IPS-20b (cell line): ENCODE measurements at regions not wholly inside any gene's neighbourhood (a gene's known extent, or its start where the extent isn't known, plus 50 kb on each side); places are given as distances from the start of the nearest gene placed in this dataset.

Experiments used
- H3K27ac ChIP-seq: one replicate; pipeline ENCODE4 v1.5.1; 2013; ENCODE audit warnings: low read length
- H3K27me3 ChIP-seq: 2 replicates; pipeline ENCODE4 v1.6.1; 2013; ENCODE audit warnings: mild to moderate bottlenecking, low read length, inconsistent platforms; ENCODE audit not compliant: insufficient read depth
- H3K36me3 ChIP-seq: 2 replicates; pipeline ENCODE4 v1.6.1; 2013; ENCODE audit warnings: low read depth, mild to moderate bottlenecking, inconsistent platforms, low read length, moderate library complexity; ENCODE audit not compliant: insufficient read depth
- H3K4me1 ChIP-seq: 2 replicates; pipeline ENCODE4 v1.6.1; 2013; ENCODE audit warnings: mild to moderate bottlenecking, control low read depth, inconsistent platforms, low read length, moderate library complexity; ENCODE audit not compliant: insufficient read depth
- H3K4me3 ChIP-seq: 2 replicates; pipeline ENCODE4 v1.5.1; 2013; ENCODE audit warnings: mild to moderate bottlenecking, low read length, inconsistent platforms
- H3K9ac ChIP-seq: 2 replicates; pipeline ENCODE4 v1.6.1; 2013; ENCODE audit warnings: low read depth, mild to moderate bottlenecking, inconsistent platforms, low read length, moderate library complexity
- H3K9me3 ChIP-seq: 2 replicates; pipeline ENCODE4 v1.6.1; 2013; ENCODE audit warnings: mild to moderate bottlenecking, low read depth, low read length, inconsistent platforms; ENCODE audit not compliant: insufficient read depth

GRCh38 chrX:38975368-38975942 is 174.2 kb downstream of the MID1IP1 start:
- H3K9me3 ChIP-seq, result no peaks in the 10 kb centered on the region
- no peaks in the 10 kb centered on the region for H3K27me3 ChIP-seq
- no peak overlapping the region for H3K27ac ChIP-seq
- no peak overlapping the region for H3K9ac ChIP-seq
- H3K4me3 ChIP-seq, result no peak overlapping the region
- no peaks in the 10 kb centered on the region for H3K4me1 ChIP-seq
- H3K36me3 ChIP-seq, result no peaks in the 10 kb centered on the region

GRCh38 chrX:38982370-38982769 is 181.1 kb downstream of the MID1IP1 start:
- no peaks in the 10 kb centered on the region for H3K27me3 ChIP-seq
- no peaks in the 10 kb centered on the region for H3K36me3 ChIP-seq
- no peaks in the 10 kb centered on the region for H3K9me3 ChIP-seq
- H3K9ac ChIP-seq, result no peak overlapping the region
- no peak overlapping the region for H3K27ac ChIP-seq
- H3K4me1 ChIP-seq, result no peaks in the 10 kb centered on the region
- H3K4me3 ChIP-seq, result no peak overlapping the region

- no peak overlapping the region for H3K9ac ChIP-seq
- H3K9me3 ChIP-seq, result no peaks in the 10 kb centered on the region
- H3K27me3 ChIP-seq, result no peaks in the 10 kb centered on the region
- no peaks in the 10 kb centered on the region for H3K4me1 ChIP-seq
- no peak overlapping the region for H3K27ac ChIP-seq
- no peaks in the 10 kb centered on the region for H3K36me3 ChIP-seq
- H3K4me3 ChIP-seq, result no peak overlapping the region
Observed at GRCh38 chrX:38982843-38983242, 181.6 kb downstream of the MID1IP1 start.

GRCh38 chrX:38985375-38985774 is 184.1 kb downstream of the MID1IP1 start:
- no peak overlapping the region for H3K9ac ChIP-seq
- H3K4me1 ChIP-seq, result no peaks in the 10 kb centered on the region
- no peaks in the 10 kb centered on the region for H3K27me3 ChIP-seq
- no peaks in the 10 kb centered on the region for H3K36me3 ChIP-seq
- H3K4me3 ChIP-seq, result no peak overlapping the region
- H3K9me3 ChIP-seq, result no peaks in the 10 kb centered on the region
- no peak overlapping the region for H3K27ac ChIP-seq

GRCh38 chrX:38985945-38986344 is 184.7 kb downstream of the MID1IP1 start:
- Histone ChIP-seq H3K9ac (no peak overlapping the region), H3K36me3 (no peaks in the 10 kb centered on the region), H3K27ac (no peak overlapping the region), H3K4me3 (no peak overlapping the region), H3K27me3 (no peaks in the 10 kb centered on the region), H3K9me3 (no peaks in the 10 kb centered on the region), H3K4me1 (no peaks in the 10 kb centered on the region)

GRCh38 chrX:38986586-38986985 is 185.3 kb downstream of the MID1IP1 start:
- no peaks in the 10 kb centered on the region for H3K9me3 ChIP-seq

GRCh38 chrX:38987198-38987651 is 186.0 kb downstream of the MID1IP1 start:
- Histone ChIP-seq H3K27ac (no peak overlapping the region), H3K9me3 (no peaks in the 10 kb centered on the region), H3K36me3 (no peaks in the 10 kb centered on the region), H3K27me3 (no peaks in the 10 kb centered on the region), H3K4me1 (no peaks in the 10 kb centered on the region), H3K9ac (no peak overlapping the region), H3K4me3 (no peak overlapping the region)

More at GRCh38 chrX:38986586-38986985, 185.3 kb downstream of the MID1IP1 start:
- Histone ChIP-seq H3K27ac (no peak overlapping the region), H3K4me3 (no peak overlapping the region), H3K27me3 (no peaks in the 10 kb centered on the region), H3K4me1 (no peaks in the 10 kb centered on the region), H3K36me3 (no peaks in the 10 kb centered on the region), H3K9ac (no peak overlapping the region)

- Histone ChIP-seq H3K9me3 (no peaks in the 10 kb centered on the region), H3K9ac (no peak overlapping the region), H3K4me1 (no peaks in the 10 kb centered on the region), H3K27ac (no peak overlapping the region), H3K27me3 (no peaks in the 10 kb centered on the region), H3K36me3 (no peaks in the 10 kb centered on the region), H3K4me3 (no peak overlapping the region)
Observed at GRCh38 chrX:38988301-38988700, 187.0 kb downstream of the MID1IP1 start.

- Histone ChIP-seq H3K9ac (no peak overlapping the region), H3K27ac (no peak overlapping the region), H3K9me3 (no peaks in the 10 kb centered on the region), H3K36me3 (no peaks in the 10 kb centered on the region), H3K4me1 (no peaks in the 10 kb centered on the region), H3K4me3 (no peak overlapping the region), H3K27me3 (no peaks in the 10 kb centered on the region)
Observed at GRCh38 chrX:38989076-38989475, 187.8 kb downstream of the MID1IP1 start.

GRCh38 chrX:38991656-38992440 is 190.6 kb downstream of the MID1IP1 start:
- Histone ChIP-seq H3K27me3 (no peaks in the 10 kb centered on the region), H3K4me3 (no peak overlapping the region), H3K9ac (no peak overlapping the region), H3K27ac (no peak overlapping the region), H3K9me3 (no peaks in the 10 kb centered on the region), H3K36me3 (no peaks in the 10 kb centered on the region), H3K4me1 (no peaks in the 10 kb centered on the region)

GRCh38 chrX:38992441-38993096 is 191.3 kb downstream of the MID1IP1 start:
- H3K36me3 ChIP-seq, result no peaks in the 10 kb centered on the region

GRCh38 chrX:38993500-38993899 is 192.2 kb downstream of the MID1IP1 start:
- Histone ChIP-seq H3K36me3 (no peaks in the 10 kb centered on the region), H3K4me1 (no peaks in the 10 kb centered on the region), H3K9me3 (no peaks in the 10 kb centered on the region), H3K27me3 (no peaks in the 10 kb centered on the region), H3K9ac (no peak overlapping the region), H3K27ac (no peak overlapping the region), H3K4me3 (no peak overlapping the region)

More at GRCh38 chrX:38992441-38993096, 191.3 kb downstream of the MID1IP1 start:
- Histone ChIP-seq H3K9me3 (no peaks in the 10 kb centered on the region), H3K4me3 (no peak overlapping the region), H3K27ac (no peak overlapping the region), H3K9ac (no peak overlapping the region), H3K27me3 (no peaks in the 10 kb centered on the region), H3K4me1 (no peaks in the 10 kb centered on the region)
